HEK293 (cell line): ENCODE measurements at regions not wholly inside any gene's neighbourhood (a gene's known extent, or its start where the extent isn't known, plus 50 kb on each side); places are given as distances from the start of the nearest gene placed in this dataset.

Experiments used
- CTCF ChIP-seq: fragments of 450-650 bp; formaldehyde crosslinking; IDR thresholded peaks from 2 replicates; pipeline ENCODE4 v1.5.1; 2016; ENCODE audit warnings: missing biosample characterization, missing genetic modification characterization
- ZNF274 ChIP-seq, 2 experiments: fragments of 200-500 bp in 1 of 2; fragments of 450-650 bp in 1 of 2; sonication (Bioruptor generic) in 1 of 2; formaldehyde crosslinking in 1 of 2; IDR thresholded peaks; 2 replicates each; pipeline versions ENCODE4 v1.5.1 to v1.6.1; 2014 to 2016; ENCODE audit warnings: borderline replicate concordance in 1 of 2, inconsistent platforms in 1 of 2, low read length in 1 of 2, missing biosample characterization in 1 of 2, missing genetic modification characterization in 1 of 2
- ZNF610 ChIP-seq: fragments of 450-650 bp; formaldehyde crosslinking; IDR thresholded peaks from 2 replicates; pipeline ENCODE4 v1.5.1; 2016; ENCODE audit warnings: missing biosample characterization, missing genetic modification characterization, borderline replicate concordance

- TF ChIP-seq CTCF: no peak
- TF ChIP-seq ZNF274 (IDR thresholded peaks at IDR 0.05; ENCODE audit: low read length): no peak
- TF ChIP-seq ZNF274 (tag by site-specific recombination; IDR thresholded peaks at IDR 0.05; ENCODE audit: borderline replicate concordance): no peak
- TF ChIP-seq ZNF610 (tag by site-specific recombination): no peak
Observed at GRCh38 chr4:120399826-120400225, 333.2 kb upstream of the MAD2L1 start.
